ENCODE measurements at regions not wholly inside any gene's neighbourhood (a gene's known extent, or its start where the extent isn't known, plus 50 kb on each side); places are given as distances from the start of the nearest gene placed in this dataset.

DNA sequence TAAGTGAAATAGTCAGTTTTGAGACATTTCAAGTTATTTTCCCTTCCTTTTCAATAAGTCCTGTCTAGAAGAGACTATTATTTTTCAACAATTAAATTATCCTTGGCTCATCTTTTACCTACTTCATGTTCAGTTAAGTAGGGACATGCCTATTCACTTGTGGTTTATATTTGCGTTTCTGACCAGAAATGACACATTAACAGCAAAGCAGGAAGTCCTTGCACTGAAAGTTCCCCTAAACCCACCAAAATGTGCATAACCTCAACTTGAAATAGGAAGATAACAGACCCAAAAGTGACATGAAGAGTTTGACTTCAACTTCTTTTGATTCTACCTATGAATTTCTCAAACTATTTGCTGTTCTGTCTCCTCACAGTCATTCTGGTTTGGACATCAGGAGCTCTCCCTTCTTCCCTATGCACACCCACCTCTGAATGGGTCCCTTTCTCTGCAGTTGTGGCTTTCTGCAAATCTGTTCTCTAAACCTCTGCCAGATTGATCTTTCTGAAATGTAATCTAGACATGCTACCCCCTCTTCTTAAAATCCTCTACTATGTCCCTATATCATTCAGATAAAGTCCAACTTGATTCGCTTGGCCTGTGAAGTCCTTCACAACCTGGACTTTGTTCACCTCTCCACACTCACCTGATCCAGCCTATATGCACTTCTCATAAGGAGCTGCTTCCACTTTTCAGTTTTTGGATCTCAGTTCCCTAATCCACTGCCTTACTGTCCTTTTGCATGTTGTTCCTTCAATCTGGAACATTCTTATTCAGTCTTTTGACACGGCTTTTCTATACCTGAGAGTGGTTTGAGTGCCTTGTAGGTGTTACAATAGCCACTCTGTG lies 661.5 kb upstream of the ADGRL4 start:
- H3K27ac Mint-ChIP-seq, result no peak overlapping the region
- TF ChIP-seq, protein P1, sequence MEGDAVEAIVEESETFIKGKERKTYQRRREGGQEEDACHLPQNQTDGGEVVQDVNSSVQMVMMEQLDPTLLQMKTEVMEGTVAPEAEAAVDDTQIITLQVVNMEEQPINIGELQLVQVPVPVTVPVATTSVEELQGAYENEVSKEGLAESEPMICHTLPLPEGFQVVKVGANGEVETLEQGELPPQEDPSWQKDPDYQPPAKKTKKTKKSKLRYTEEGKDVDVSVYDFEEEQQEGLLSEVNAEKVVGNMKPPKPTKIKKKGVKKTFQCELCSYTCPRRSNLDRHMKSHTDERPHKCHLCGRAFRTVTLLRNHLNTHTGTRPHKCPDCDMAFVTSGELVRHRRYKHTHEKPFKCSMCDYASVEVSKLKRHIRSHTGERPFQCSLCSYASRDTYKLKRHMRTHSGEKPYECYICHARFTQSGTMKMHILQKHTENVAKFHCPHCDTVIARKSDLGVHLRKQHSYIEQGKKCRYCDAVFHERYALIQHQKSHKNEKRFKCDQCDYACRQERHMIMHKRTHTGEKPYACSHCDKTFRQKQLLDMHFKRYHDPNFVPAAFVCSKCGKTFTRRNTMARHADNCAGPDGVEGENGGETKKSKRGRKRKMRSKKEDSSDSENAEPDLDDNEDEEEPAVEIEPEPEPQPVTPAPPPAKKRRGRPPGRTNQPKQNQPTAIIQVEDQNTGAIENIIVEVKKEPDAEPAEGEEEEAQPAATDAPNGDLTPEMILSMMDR (IDR thresholded peaks at IDR 0.05), result no peak
- H3K27me3 Mint-ChIP-seq (ENCODE audit: insufficient read depth), result no peaks in the 10 kb centered on the region
- no peaks in the 10 kb centered on the region for H3K36me3 Mint-ChIP-seq (ENCODE audit: low read depth)
- no peaks in the 10 kb centered on the region for H3K4me1 Mint-ChIP-seq (ENCODE audit: low read depth)
- DNase-seq, result no peak
- H3K9me3 Mint-ChIP-seq, result no peaks in the 10 kb centered on the region
- H3K4me3 Mint-ChIP-seq, result no peak overlapping the region

DNA sequence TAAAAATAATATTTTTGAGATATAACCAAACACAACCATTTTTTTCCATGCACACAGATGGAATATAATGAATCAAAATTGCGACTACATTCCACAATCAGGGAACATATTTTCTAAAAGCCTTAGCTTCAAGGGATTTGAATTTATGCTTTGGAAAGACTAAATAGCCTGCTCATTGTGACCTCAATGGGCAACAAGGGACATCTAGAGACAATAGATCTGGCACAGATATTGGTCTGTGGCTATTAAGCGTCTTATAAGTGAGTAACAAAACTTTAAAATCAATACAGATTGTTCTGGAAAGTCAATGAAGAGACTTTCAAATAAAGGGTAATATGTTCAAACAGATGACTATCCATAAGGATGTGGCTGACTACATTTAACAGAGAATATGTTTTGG lies 660.6 kb upstream of the ADGRL4 start:
- Mint-ChIP-seq H3K36me3 (ENCODE audit: low read depth) (no peaks in the 10 kb centered on the region), H3K9me3 (no peaks in the 10 kb centered on the region), H3K4me1 (ENCODE audit: low read depth) (no peaks in the 10 kb centered on the region), H3K27me3 (ENCODE audit: insufficient read depth) (no peaks in the 10 kb centered on the region), H3K4me3 (no peak overlapping the region), H3K27ac (no peak overlapping the region)
- TF ChIP-seq, protein P1 (IDR thresholded peaks at IDR 0.05), result no peak
- no peak for DNase-seq

DNA sequence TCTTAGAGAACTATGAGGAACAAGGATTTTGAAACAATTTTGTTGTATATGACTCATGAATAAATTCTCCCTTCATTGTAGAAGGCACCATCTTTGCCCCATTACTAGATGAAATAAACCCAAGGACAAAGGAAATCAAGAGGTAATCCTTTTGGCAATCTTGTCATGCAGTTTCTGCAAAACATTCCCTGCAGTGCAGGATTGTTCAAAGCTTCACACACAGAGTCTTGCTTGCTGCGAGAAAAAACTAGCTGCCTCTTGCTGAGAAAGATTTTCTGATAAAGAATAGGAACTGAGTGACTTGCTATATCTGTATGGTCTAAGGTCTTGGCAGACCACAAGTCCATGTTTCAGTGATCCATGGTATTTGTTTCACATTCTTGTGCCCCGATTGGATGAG lies 657.4 kb upstream of the ADGRL4 start:
- TF ChIP-seq, protein P1 (IDR thresholded peaks at IDR 0.05), result no peak
- peak; percentile 1 for DNase-seq
- Mint-ChIP-seq H3K36me3 (ENCODE audit: low read depth) (no peaks in the 10 kb centered on the region), H3K4me1 (ENCODE audit: low read depth) (no peaks in the 10 kb centered on the region), H3K9me3 (no peaks in the 10 kb centered on the region), H3K27me3 (ENCODE audit: insufficient read depth) (no peaks in the 10 kb centered on the region), H3K4me3 (no peak overlapping the region), H3K27ac (no peak overlapping the region)

DNA sequence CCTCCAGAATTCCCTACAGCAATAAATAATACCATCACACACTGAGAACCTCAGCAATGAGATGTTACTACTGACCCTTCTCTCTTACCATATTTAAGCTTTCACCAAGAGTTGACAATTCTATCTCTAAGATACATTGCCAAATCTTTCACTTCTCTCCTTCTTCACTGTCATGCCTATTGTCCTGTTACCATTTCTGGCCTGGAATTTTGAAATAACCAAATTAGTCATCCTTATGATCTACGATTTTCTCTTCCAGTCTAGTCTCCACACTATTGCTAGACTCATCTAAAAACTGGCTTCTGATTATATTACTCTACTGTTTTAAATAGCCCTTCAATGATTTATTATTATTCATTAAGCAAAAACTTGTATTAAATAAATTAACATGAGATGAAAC lies 656.1 kb upstream of the ADGRL4 start:
- Mint-ChIP-seq H3K4me3 (no peak overlapping the region), H3K27me3 (ENCODE audit: insufficient read depth) (no peaks in the 10 kb centered on the region), H3K4me1 (ENCODE audit: low read depth) (no peaks in the 10 kb centered on the region), H3K9me3 (no peaks in the 10 kb centered on the region), H3K36me3 (ENCODE audit: low read depth) (no peaks in the 10 kb centered on the region), H3K27ac (no peak overlapping the region)
- DNase-seq, result no peak
- TF ChIP-seq, protein P1 (IDR thresholded peaks at IDR 0.05), result no peak

DNA sequence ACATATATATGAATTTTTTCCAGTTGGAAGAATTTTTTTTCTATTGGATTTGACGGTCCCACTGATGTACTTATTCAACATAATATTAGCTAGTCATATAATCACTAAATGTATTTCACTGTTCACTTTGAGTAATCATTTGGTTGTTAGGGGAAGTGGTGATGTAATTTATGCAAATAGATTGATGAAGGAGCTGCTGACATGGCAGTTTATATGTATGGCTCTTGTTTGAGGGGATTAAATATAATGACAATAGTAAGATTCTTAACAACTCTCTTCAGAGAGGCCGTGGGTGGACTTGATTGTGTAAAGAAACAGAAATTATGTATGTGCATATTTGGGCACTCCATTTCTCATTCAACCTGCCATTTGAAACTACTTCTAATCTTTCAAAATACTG lies 653.6 kb upstream of the ADGRL4 start:
- TF ChIP-seq, protein P1 (IDR thresholded peaks at IDR 0.05), result no peak
- Mint-ChIP-seq H3K4me1 (ENCODE audit: low read depth) (no peaks in the 10 kb centered on the region), H3K36me3 (ENCODE audit: low read depth) (no peaks in the 10 kb centered on the region), H3K27me3 (ENCODE audit: insufficient read depth) (no peaks in the 10 kb centered on the region), H3K4me3 (no peak overlapping the region), H3K9me3 (no peaks in the 10 kb centered on the region), H3K27ac (no peak overlapping the region)
- no peak for DNase-seq

All from HFFc6 (cell line).